ENCODE measurements at regions not wholly inside any gene's neighbourhood (a gene's known extent, or its start where the extent isn't known, plus 50 kb on each side); places are given as distances from the start of the nearest gene placed in this dataset.

DNA sequence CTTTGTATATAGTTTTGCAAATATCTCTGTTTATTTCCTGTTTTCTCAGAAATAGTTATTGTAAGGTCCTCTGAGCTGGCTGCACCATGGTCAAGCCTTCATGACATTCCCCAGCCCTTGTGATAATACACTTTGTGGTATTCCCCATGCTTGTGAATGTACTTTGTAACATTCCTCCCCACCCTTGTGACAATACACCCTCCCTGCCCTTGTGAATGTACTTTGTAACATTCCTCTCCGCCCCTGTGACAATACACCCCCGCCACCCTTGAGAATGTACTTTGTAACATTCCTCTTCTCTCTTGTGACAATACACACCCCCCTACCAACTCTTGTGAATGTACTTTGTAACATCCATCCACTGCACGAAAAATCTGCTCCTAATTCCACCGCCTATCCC, 530.7 kb downstream of the CENPC start:
- no peak overlapping the region for H3K4me3 ChIP-seq
- no peak overlapping the region for H3K27ac ChIP-seq
- H3K9me3 ChIP-seq: peaks cover 0 to 7% of the 10 kb centered on the region in 2 donors
- H3K27me3 ChIP-seq: no peaks in the 10 kb centered on the region
- no peak for TF ChIP-seq POLR2AphosphoS5 (IDR thresholded peaks at IDR 0.05)
- DNase-seq: no peak
- H3K4me1 ChIP-seq: no peaks in the 10 kb centered on the region
- WGBS, 2 donors (ENCODE audit: low coverage in 1 of 2): 75 to 79% methylated on average over 4 of the region's 4 CpGs
- intact Hi-C loops (cut with DNase I; ENCODE audit: low total_unique reads) (no loop called here), in situ Hi-C loops (cut with MboI; ENCODE audit: low pct_ligation_motif_present in 1 of 4, low pct_unique_long_range_greater_than_20kb in 1 of 4, low sequenced_read_pairs in 3 of 4) (no loop called here)
- H3K36me3 ChIP-seq: no peaks in the 10 kb centered on the region

DNA sequence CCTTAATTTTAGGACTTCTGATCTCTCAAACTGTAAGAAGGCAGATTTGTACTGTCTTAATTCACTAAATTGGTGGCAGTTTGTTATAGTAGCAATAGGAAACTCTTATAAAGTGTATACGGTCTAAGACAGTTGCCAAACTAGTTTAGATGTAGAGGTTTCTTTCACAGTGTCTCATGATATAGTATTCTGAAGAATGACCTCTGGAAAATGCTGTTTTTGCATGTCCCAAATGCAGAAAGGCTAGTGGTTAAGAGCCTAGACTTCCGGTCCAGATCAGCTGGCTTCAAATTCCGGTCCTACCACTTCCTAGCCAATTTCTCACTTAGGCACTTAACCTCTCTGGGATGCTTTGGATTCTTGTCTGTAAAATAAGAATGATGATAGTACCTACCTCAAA, 538.5 kb downstream of the CENPC start:
- H3K4me1 ChIP-seq: no peaks in the 10 kb centered on the region
- no peak overlapping the region for H3K27ac ChIP-seq
- H3K36me3 ChIP-seq: no peaks in the 10 kb centered on the region
- TF ChIP-seq POLR2AphosphoS5 (IDR thresholded peaks at IDR 0.05) (no peak), POLR2A (IDR thresholded peaks at IDR 0.05) (no peak), EP300 (IDR thresholded peaks at IDR 0.05; ENCODE audit: low read depth) (no peak)
- TF ChIP-seq, protein P1, sequence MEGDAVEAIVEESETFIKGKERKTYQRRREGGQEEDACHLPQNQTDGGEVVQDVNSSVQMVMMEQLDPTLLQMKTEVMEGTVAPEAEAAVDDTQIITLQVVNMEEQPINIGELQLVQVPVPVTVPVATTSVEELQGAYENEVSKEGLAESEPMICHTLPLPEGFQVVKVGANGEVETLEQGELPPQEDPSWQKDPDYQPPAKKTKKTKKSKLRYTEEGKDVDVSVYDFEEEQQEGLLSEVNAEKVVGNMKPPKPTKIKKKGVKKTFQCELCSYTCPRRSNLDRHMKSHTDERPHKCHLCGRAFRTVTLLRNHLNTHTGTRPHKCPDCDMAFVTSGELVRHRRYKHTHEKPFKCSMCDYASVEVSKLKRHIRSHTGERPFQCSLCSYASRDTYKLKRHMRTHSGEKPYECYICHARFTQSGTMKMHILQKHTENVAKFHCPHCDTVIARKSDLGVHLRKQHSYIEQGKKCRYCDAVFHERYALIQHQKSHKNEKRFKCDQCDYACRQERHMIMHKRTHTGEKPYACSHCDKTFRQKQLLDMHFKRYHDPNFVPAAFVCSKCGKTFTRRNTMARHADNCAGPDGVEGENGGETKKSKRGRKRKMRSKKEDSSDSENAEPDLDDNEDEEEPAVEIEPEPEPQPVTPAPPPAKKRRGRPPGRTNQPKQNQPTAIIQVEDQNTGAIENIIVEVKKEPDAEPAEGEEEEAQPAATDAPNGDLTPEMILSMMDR (IDR thresholded peaks at IDR 0.05): no peak
- in situ Hi-C loops (cut with MboI; ENCODE audit: low pct_ligation_motif_present in 1 of 4, low pct_unique_long_range_greater_than_20kb in 1 of 4, low sequenced_read_pairs in 3 of 4) (no loop called here), intact Hi-C loops (cut with DNase I; ENCODE audit: low total_unique reads) (no loop called here)
- DNase-seq: no peak
- H3K27me3 ChIP-seq: no peaks in the 10 kb centered on the region
- 58 to 85% methylated on average over 2 to 3 of the region's 3 CpGs for WGBS, 2 donors (ENCODE audit: low coverage in 1 of 2)
- H3K9me3 ChIP-seq: no peaks in the 10 kb centered on the region
- H3K4me3 ChIP-seq: no peak overlapping the region

DNA sequence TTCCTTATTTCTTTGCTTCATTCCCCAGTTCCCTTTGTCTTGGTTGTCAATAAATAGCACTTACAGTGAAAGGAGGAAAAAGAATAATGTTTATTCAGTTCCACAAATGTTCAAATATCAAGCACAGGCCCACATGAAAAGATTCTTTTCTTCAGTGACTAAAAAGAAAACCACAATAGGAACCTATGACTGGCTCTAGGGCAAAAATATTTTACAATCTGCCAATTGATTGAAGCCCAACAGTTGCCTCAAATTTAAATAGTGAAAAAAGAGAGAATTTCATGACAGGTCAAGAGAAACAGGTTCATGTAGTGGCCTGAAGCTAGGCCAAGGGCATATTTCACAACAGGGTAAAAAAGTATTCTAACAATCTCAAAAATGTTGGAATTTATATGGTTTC, 553.8 kb downstream of the CENPC start:
- intact Hi-C loops (cut with DNase I; ENCODE audit: low total_unique reads): no loop called here
- Histone ChIP-seq H3K4me1 (no peaks in the 10 kb centered on the region), H3K4me3 (no peak overlapping the region), H3K27ac (no peak overlapping the region), H3K9me3 (peaks cover 0 to 10% of the 10 kb centered on the region in 2 donors), H3K27me3 (no peaks in the 10 kb centered on the region), H3K36me3 (no peaks in the 10 kb centered on the region)
- no peak for DNase-seq
- TF ChIP-seq POLR2A (IDR thresholded peaks at IDR 0.05): no peak
- no peak for TF ChIP-seq EP300 (IDR thresholded peaks at IDR 0.05; ENCODE audit: low read depth)
- TF ChIP-seq, protein P1 (IDR thresholded peaks at IDR 0.05): no peak
- no peak for TF ChIP-seq POLR2AphosphoS5 (IDR thresholded peaks at IDR 0.05)
- in situ Hi-C loops (cut with MboI; ENCODE audit: low pct_ligation_motif_present in 1 of 4, low pct_unique_long_range_greater_than_20kb in 1 of 4, low sequenced_read_pairs in 3 of 4): no loop called here

DNA sequence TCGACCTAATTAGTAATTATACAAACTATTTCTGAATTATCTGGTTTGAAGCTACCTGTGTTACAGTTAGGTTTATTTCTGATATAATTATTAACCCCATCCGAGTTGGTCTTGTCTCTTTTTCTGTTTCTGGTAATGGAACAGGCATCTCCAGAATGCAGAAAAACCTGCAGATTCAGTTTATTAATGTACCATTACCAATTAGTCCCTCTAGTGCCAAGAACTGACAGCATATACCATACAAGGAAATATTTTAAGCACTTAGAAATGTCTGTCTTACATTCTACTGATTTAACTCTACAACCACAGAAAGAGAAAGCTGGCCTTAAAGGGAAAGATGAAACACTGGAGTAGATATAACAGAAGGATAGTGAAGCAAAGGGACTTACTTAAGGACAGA, 570.6 kb downstream of the CENPC start:
- Histone ChIP-seq H3K4me3 (no peak overlapping the region), H3K27me3 (no peaks in the 10 kb centered on the region), H3K4me1 (no peaks in the 10 kb centered on the region), H3K27ac (no peak overlapping the region), H3K36me3 (no peaks in the 10 kb centered on the region), H3K9me3 (no peaks in the 10 kb centered on the region)
- DNase-seq: no peak
- TF ChIP-seq EP300 (IDR thresholded peaks at IDR 0.05; ENCODE audit: low read depth): no peak
- TF ChIP-seq POLR2A (IDR thresholded peaks at IDR 0.05): no peak
- no peak for TF ChIP-seq POLR2AphosphoS5 (IDR thresholded peaks at IDR 0.05)
- TF ChIP-seq, protein P1 (IDR thresholded peaks at IDR 0.05): no peak
- 27 to 53% methylated on average over 2 of the region's 2 CpGs for WGBS, 2 donors (ENCODE audit: low coverage in 1 of 2)
- in situ Hi-C loops (cut with MboI; ENCODE audit: low pct_ligation_motif_present in 1 of 4, low pct_unique_long_range_greater_than_20kb in 1 of 4, low sequenced_read_pairs in 3 of 4): no loop called here
- intact Hi-C loops (cut with DNase I; ENCODE audit: low total_unique reads): no loop called here

DNA sequence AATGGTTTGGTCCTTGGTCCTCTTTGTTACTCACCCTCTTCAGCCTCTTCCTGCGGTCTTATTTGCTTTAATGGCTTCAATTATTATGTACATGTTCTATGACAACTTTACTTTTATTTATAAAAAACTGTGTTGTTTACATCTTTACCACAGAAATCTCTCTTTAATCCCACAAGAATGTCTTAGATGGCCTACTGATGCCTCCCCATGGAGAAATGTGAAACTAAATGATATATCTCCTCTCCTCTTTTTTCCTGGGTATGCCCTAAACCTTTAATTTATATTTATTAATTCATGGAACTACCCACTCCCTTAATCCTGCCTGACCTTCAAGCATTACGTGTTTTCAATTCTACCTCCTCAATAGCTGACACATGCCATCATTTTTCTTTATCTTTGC, 573.2 kb downstream of the CENPC start:
- DNase-seq: no peak
- Histone ChIP-seq H3K27me3 (no peaks in the 10 kb centered on the region), H3K4me1 (no peaks in the 10 kb centered on the region), H3K9me3 (no peaks in the 10 kb centered on the region), H3K4me3 (no peak overlapping the region), H3K36me3 (no peaks in the 10 kb centered on the region), H3K27ac (no peak overlapping the region)
- intact Hi-C loops (cut with DNase I; ENCODE audit: low total_unique reads) (no loop called here), in situ Hi-C loops (cut with MboI; ENCODE audit: low pct_ligation_motif_present in 1 of 4, low pct_unique_long_range_greater_than_20kb in 1 of 4, low sequenced_read_pairs in 3 of 4) (no loop called here)
- TF ChIP-seq, protein P1 (IDR thresholded peaks at IDR 0.05): no peak
- TF ChIP-seq POLR2A (IDR thresholded peaks at IDR 0.05): no peak
- WGBS, 2 donors (ENCODE audit: low coverage in 1 of 2): 67 to 90% methylated on average over 2 of the region's 2 CpGs
